ENCODE measurements at regions not wholly inside any gene's neighbourhood (a gene's known extent, or its start where the extent isn't known, plus 50 kb on each side); places are given as distances from the start of the nearest gene placed in this dataset.
"Not testable (repeated sequence)": the region's sequence is repeated elsewhere in the genome, so short reads cannot be mapped to it uniquely, and the experiment has no call there.

DNA sequence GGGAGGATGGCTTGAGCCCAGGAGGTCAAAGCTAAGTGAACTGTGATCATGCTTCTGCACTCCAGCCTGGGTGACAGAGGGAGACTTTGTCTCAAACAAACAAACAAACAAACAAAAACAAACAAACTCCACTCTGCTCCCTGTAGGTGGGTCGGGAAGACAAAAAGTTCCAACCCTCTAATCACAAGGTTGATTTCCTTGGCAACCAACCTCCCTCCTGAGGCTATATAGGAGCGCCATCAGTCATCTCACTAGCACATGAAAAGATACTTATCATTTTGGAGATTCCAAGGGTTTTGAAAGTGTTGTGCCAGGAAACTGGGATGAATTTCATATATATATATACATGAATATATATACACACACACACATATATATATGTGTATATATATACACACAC, 160.5 kb downstream of the TUSC1 start:
- Mint-ChIP-seq H3K4me3 (no peak overlapping the region), H3K36me3 (no peaks in the 10 kb centered on the region), H3K9me3 (peaks cover 0 to 4% (median 0%) of the 10 kb centered on the region in 3 donors), H3K27me3 (no peaks in the 10 kb centered on the region), H3K4me1 (no peaks in the 10 kb centered on the region), H3K27ac (no peak overlapping the region)

GRCh38 chr9:25513509-25514033, 164.7 kb downstream of the TUSC1 start:
- Mint-ChIP-seq H3K36me3 (no peaks in the 10 kb centered on the region), H3K4me1 (no peaks in the 10 kb centered on the region), H3K27me3 (no peaks in the 10 kb centered on the region), H3K4me3 (no peak overlapping the region), H3K27ac (no peak overlapping the region), H3K9me3 (no peaks in the 10 kb centered on the region)

GRCh38 chr9:25505644-25506043, 172.6 kb downstream of the TUSC1 start:
- H3K36me3 Mint-ChIP-seq = no peaks in the 10 kb centered on the region
- no peaks in the 10 kb centered on the region for H3K27me3 Mint-ChIP-seq
- no peaks in the 10 kb centered on the region for H3K4me1 Mint-ChIP-seq
- H3K9me3 Mint-ChIP-seq = peaks cover 6 to 21% (median 13%) of the 10 kb centered on the region in 3 donors
- no peak overlapping the region for H3K4me3 Mint-ChIP-seq
- H3K27ac Mint-ChIP-seq = no peak overlapping the region

DNA sequence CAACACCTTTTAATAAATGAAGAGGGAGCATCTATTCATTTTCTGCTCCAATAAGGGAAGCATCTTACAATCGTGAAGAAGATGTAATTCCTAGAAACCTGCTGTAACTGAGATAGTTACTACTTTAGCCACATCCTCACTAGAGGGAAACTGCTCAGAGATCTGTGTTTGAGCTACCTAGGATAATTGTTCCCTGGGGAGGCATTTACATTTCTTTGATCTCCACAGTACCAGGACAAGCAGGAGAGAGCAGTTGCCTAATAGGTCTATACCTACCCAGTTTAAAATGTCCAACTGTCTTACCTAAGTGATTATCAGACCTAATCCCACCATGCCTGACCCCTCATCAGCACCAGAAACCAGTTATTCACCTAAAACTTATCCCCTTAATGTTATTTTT, 196.9 kb downstream of the TUSC1 start:
- Mint-ChIP-seq H3K4me3 (no peak overlapping the region), H3K36me3 (no peaks in the 10 kb centered on the region), H3K9me3 (peaks cover 0 to 10% (median 3%) of the 10 kb centered on the region in 3 donors), H3K4me1 (no peaks in the 10 kb centered on the region), H3K27me3 (no peaks in the 10 kb centered on the region), H3K27ac (no peak overlapping the region)

GRCh38 chr9:25480696-25481095, 197.5 kb downstream of the TUSC1 start:
- Mint-ChIP-seq H3K27me3 (no peaks in the 10 kb centered on the region), H3K9me3 (peaks cover 0 to 11% (median 3%) of the 10 kb centered on the region in 3 donors), H3K4me3 (no peak overlapping the region)

DNA sequence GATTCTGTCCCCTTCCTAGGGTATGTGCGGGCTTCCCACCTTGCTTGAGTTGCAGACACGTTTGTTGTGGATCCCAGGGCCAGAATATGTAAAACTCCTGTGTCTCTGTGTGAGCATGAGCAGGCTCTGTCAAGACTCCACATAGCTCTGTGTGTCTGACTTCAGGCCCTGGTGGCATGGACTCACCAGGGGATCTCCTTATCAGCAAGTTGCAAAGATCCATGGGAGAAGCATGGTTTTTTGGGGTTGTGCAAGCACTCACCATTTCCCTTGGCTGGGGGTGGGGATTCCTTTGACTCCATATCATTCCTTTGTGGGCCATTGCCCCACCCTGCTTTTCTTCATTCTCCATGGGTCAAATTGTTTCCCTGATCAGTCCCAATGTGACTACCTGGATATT, 205.6 kb downstream of the TUSC1 start:
- no peak overlapping the region for H3K4me3 Mint-ChIP-seq
- no peaks in the 10 kb centered on the region for H3K36me3 Mint-ChIP-seq
- no peaks in the 10 kb centered on the region for H3K27me3 Mint-ChIP-seq
- no peak overlapping the region for H3K27ac Mint-ChIP-seq
- H3K9me3 Mint-ChIP-seq = peaks cover 8 to 41% (median 18%) of the 10 kb centered on the region in 3 donors
- H3K4me1 Mint-ChIP-seq = peaks cover 0 to 3% (median 0%) of the 10 kb centered on the region in 3 donors

More at GRCh38 chr9:25480696-25481095, 197.5 kb downstream of the TUSC1 start:
- H3K4me1 Mint-ChIP-seq = no peaks in the 10 kb centered on the region
- H3K36me3 Mint-ChIP-seq = no peaks in the 10 kb centered on the region
- no peak overlapping the region for H3K27ac Mint-ChIP-seq

- no peaks in the 10 kb centered on the region for H3K36me3 Mint-ChIP-seq
- no peak overlapping the region for H3K4me3 Mint-ChIP-seq
- no peak overlapping the region for H3K27ac Mint-ChIP-seq
- H3K27me3 Mint-ChIP-seq = no peaks in the 10 kb centered on the region
- H3K4me1 Mint-ChIP-seq = peaks cover 0 to 3% (median 0%) of the 10 kb centered on the region in 3 donors
- peaks cover 8 to 43% (median 18%) of the 10 kb centered on the region in 3 donors for H3K9me3 Mint-ChIP-seq
Observed at GRCh38 chr9:25472085-25472607, 206.1 kb downstream of the TUSC1 start.

GRCh38 chr9:25461416-25461815, 216.8 kb downstream of the TUSC1 start:
- no peaks in the 10 kb centered on the region for H3K27me3 Mint-ChIP-seq
- H3K27ac Mint-ChIP-seq = no peak overlapping the region
- no peak overlapping the region for H3K4me3 Mint-ChIP-seq
- H3K36me3 Mint-ChIP-seq = no peaks in the 10 kb centered on the region
- H3K4me1 Mint-ChIP-seq = no peaks in the 10 kb centered on the region
- peaks cover 3 to 13% (median 4%) of the 10 kb centered on the region in 3 donors for H3K9me3 Mint-ChIP-seq

DNA sequence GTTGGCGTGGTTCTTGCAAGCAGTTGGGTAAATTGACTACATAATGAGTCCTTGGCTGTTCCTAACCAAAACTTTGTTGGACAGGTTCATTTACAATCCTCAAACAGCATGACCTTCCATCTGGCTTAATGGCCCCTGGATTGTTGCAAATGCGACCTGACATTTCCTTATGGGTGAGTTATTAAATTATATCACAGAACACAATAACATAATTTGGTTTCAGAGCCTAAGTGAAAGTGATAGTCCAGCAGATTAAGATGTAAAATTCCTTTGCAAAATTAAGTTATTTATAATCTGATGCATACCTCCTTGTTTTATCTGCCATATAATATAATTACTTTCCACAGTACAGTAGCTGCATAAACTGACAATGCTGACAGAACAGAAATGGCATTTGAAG, 224.4 kb downstream of the TUSC1 start:
- Mint-ChIP-seq H3K36me3 (no peaks in the 10 kb centered on the region), H3K27ac (no peak overlapping the region), H3K27me3 (no peaks in the 10 kb centered on the region), H3K9me3 (peaks cover 2 to 11% (median 8%) of the 10 kb centered on the region in 3 donors), H3K4me3 (no peak overlapping the region), H3K4me1 (no peaks in the 10 kb centered on the region)

DNA sequence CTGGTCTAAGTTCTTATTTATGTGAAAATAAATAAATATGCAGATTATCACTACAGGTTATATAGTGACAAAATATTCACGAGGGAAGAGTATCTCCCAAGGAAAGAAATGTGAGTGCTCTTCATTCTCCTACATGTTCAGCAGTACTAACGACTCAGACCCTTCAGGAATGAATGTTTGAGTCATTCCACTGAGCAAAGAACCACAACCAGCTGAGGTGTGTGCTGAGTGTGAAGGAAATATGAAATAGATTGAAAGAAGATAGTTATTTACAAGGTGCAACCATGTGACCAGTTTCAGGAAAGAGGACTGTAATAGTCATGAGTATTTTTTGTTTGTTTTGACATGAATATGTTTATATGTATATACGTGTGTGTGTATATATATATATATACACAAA, 228.7 kb downstream of the TUSC1 start:
- H3K4me3 Mint-ChIP-seq = no peak overlapping the region
- no peak overlapping the region for H3K27ac Mint-ChIP-seq
- H3K9me3 Mint-ChIP-seq = peaks cover 1 to 4% (median 2%) of the 10 kb centered on the region in 3 donors
- no peaks in the 10 kb centered on the region for H3K27me3 Mint-ChIP-seq
- H3K36me3 Mint-ChIP-seq = no peaks in the 10 kb centered on the region
- no peaks in the 10 kb centered on the region for H3K4me1 Mint-ChIP-seq

GRCh38 chr9:25445721-25446120, 232.5 kb downstream of the TUSC1 start:
- H3K27ac Mint-ChIP-seq, H3K4me1 Mint-ChIP-seq, H3K36me3 Mint-ChIP-seq, H3K9me3 Mint-ChIP-seq, H3K4me3 Mint-ChIP-seq, H3K27me3 Mint-ChIP-seq: not testable (repeated sequence)

DNA sequence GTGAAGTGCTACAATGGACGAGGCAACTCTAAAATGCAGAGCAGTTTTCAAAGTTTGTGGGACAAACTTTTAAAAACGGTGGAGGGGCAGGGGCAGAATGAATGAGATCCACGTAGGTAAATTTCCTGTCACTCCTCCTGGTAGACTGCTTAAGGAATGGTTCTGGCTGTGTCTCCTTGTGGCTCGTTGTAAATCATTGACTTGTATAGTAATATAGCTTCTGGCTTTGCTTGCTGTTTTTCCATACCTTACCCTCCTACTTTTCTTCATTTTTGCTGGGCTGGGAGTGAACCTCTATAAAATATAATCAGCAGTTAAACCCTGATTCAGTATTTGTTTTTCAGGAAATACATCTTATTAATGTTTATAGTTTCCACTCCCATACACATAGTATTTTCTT, 235.7 kb downstream of the TUSC1 start:
- Mint-ChIP-seq H3K27ac (peak overlapping the region in 1 of 3 donors; percentile 27), H3K27me3 (no peaks in the 10 kb centered on the region), H3K4me1 (no peaks in the 10 kb centered on the region), H3K4me3 (no peak overlapping the region), H3K9me3 (peaks cover 0 to 6% (median 2%) of the 10 kb centered on the region in 3 donors), H3K36me3 (no peaks in the 10 kb centered on the region)

DNA sequence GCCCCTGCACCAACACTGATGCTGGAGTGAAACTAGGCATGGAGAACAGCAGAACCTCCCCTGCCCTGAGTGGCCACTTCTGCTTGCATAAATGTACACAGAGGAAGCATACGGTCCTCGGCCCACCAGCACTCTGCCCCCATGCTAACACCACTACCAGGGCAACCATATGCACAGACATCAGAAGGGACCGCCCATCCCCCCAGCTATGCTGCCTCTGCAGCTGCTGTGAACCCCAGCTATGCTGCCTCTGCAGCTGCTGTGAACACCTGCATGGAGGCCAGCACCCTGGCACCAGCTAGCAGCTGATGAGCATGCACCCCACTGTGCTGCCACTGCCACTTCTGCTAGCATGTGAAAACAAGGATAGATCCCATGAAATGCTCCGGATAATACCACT, 250.3 kb downstream of the TUSC1 start:
- peaks cover 2 to 20% (median 4%) of the 10 kb centered on the region in 3 donors for H3K9me3 Mint-ChIP-seq
- no peaks in the 10 kb centered on the region for H3K4me1 Mint-ChIP-seq
- no peak overlapping the region for H3K4me3 Mint-ChIP-seq
- no peaks in the 10 kb centered on the region for H3K36me3 Mint-ChIP-seq
- no peak overlapping the region for H3K27ac Mint-ChIP-seq
- no peaks in the 10 kb centered on the region for H3K27me3 Mint-ChIP-seq

GRCh38 chr9:25427290-25427689, 251.0 kb downstream of the TUSC1 start:
- Mint-ChIP-seq H3K36me3 (no peaks in the 10 kb centered on the region), H3K9me3 (peaks cover 2 to 20% (median 4%) of the 10 kb centered on the region in 3 donors)

GRCh38 chr9:25421560-25421959, 256.7 kb downstream of the TUSC1 start:
- peaks cover 0 to 26% (median 6%) of the 10 kb centered on the region in 3 donors for H3K9me3 Mint-ChIP-seq
- no peaks in the 10 kb centered on the region for H3K36me3 Mint-ChIP-seq
- H3K27me3 Mint-ChIP-seq = no peaks in the 10 kb centered on the region
- no peak overlapping the region for H3K27ac Mint-ChIP-seq
- no peaks in the 10 kb centered on the region for H3K4me1 Mint-ChIP-seq
- no peak overlapping the region for H3K4me3 Mint-ChIP-seq

More at GRCh38 chr9:25427290-25427689, 251.0 kb downstream of the TUSC1 start:
- Mint-ChIP-seq H3K4me1 (no peaks in the 10 kb centered on the region), H3K27me3 (no peaks in the 10 kb centered on the region), H3K27ac (no peak overlapping the region), H3K4me3 (no peak overlapping the region)

GRCh38 chr9:25418974-25419373, 259.3 kb downstream of the TUSC1 start:
- Mint-ChIP-seq H3K4me1 (no peaks in the 10 kb centered on the region), H3K36me3 (no peaks in the 10 kb centered on the region), H3K9me3 (peaks cover 0 to 20% (median 6%) of the 10 kb centered on the region in 3 donors), H3K27me3 (no peaks in the 10 kb centered on the region), H3K4me3 (no peak overlapping the region), H3K27ac (no peak overlapping the region)

All from IgD-negative memory B cell (primary cell).